A549 (cell line): ENCODE measurements at regions not wholly inside any gene's neighbourhood (a gene's known extent, or its start where the extent isn't known, plus 50 kb on each side); places are given as distances from the start of the nearest gene placed in this dataset.

ENCODE experiments used
- CHD2 ChIP-seq: fragments of 150-350 bp; IDR thresholded peaks from 2 replicates; pipeline ENCODE4 v1.6.1; 2014; ENCODE audit warnings: low read length; ENCODE audit not compliant: partially characterized antibody
- POLR2A ChIP-seq: IDR thresholded peaks from 2 replicates; pipeline ENCODE4 v1.6.1; 2012; ENCODE audit warnings: mild to moderate bottlenecking, low read length
- TF ChIP-seq, protein P1 (sequence below): IDR thresholded peaks from 2 replicates; pipeline ENCODE4 v1.6.1; 2012
- TF ChIP-seq, protein P2 (sequence below): IDR thresholded peaks from 2 replicates; pipeline ENCODE4 v1.6.1; 2012

DNA sequence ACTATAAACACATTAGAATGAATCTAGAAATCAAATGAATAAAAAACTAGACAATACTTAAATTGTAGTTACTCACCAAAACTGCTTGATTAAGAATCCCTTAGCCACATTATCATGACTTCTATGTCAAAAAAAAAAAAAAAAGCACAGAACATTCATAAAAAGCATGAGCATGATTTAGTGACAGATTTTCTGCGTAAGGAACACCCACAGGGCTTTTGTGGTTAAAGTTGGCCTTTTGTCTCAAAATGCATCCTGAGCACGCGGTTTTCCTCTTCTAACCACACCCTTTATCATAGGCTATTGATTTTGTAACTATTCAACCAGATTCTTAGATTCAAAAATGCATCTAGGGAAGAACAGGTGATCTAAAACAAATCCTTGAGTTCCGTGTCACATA is 334.0 kb upstream of the NR2F2 start:
- no peak for TF ChIP-seq POLR2A
- TF ChIP-seq, protein P1, sequence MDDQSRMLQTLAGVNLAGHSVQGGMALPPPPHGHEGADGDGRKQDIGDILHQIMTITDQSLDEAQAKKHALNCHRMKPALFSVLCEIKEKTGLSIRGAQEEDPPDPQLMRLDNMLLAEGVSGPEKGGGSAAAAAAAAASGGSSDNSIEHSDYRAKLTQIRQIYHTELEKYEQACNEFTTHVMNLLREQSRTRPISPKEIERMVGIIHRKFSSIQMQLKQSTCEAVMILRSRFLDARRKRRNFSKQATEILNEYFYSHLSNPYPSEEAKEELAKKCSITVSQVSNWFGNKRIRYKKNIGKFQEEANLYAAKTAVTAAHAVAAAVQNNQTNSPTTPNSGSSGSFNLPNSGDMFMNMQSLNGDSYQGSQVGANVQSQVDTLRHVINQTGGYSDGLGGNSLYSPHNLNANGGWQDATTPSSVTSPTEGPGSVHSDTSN, result no peak
- TF ChIP-seq CHD2, result no peak
- TF ChIP-seq, protein P2, sequence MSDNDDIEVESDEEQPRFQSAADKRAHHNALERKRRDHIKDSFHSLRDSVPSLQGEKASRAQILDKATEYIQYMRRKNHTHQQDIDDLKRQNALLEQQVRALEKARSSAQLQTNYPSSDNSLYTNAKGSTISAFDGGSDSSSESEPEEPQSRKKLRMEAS, result no peak
